Motor neuron (in vitro differentiated cells): ENCODE measurements at regions not wholly inside any gene's neighbourhood (a gene's known extent, or its start where the extent isn't known, plus 50 kb on each side); places are given as distances from the start of the nearest gene placed in this dataset.
"Not testable (repeated sequence)": the region's sequence is repeated elsewhere in the genome, so short reads cannot be mapped to it uniquely, and the experiment has no call there.

Experiments used
- ATAC-seq, 8 experiments: fragments of 200-7000 bp; cut with Tn5 transposase; replicated peaks in 6 of 8; 2 replicates each; pipeline ENCODE4 v1.8.0; 2021; ENCODE audit warnings: mild to moderate bottlenecking in 8 of 8, moderate library complexity in 8 of 8
- H3K27ac ChIP-seq, 2 donors: fragments of 250-450 bp; sonication (Bioruptor Pico); 2 replicates each; pipeline ENCODE4 v1.9.0; 2021; ENCODE audit warnings: antibody characterized with exemption in 2 of 2, mild to moderate bottlenecking in 2 of 2, moderate library complexity in 1 of 2
- H3K4me1 ChIP-seq, 2 donors: fragments of 250-450 bp; sonication (Bioruptor Pico); replicated peaks in 1 of 2; 2 replicates each; pipeline ENCODE4 v1.6.1; 2021; ENCODE audit warnings: antibody characterized with exemption in 2 of 2, mild to moderate bottlenecking in 2 of 2, moderate library complexity in 1 of 2
- H3K4me3 ChIP-seq, 5 donors: fragments of 250-450 bp; sonication (Bioruptor Pico); 2 replicates each; pipeline ENCODE4 v1.9.0; 2021; ENCODE audit warnings: antibody characterized with exemption in 5 of 5, mild to moderate bottlenecking in 5 of 5, moderate library complexity in 4 of 5
- WGBS, 10 experiments: fragments of 450-650 bp; shearing (Covaris generic); methylation state at CpG; one replicate each; pipeline ENCODE4 v1.0.0; 2022; 5-methylcytosine and 5-hydroxymethylcytosine counted together
- in situ Hi-C, 9 experiments: fragments of 400-800 bp; cut with MboI; loops; one replicate each; pipeline ENCODE4 v1.15.0; 2021; ENCODE audit warnings: low sequenced_read_pairs in 9 of 9, low pct_unique_long_range_greater_than_20kb in 2 of 9; ENCODE audit not compliant: unreplicated experiment in 9 of 9

GRCh38 chr9:33676194-33676745 lies 119.1 kb upstream of the PRSS3 start:
- H3K4me3 ChIP-seq, result peak overlapping the region; percentile 59 to 94 (median 74)
- peak overlapping the region; percentile 95 to 97 for H3K27ac ChIP-seq
- 0 to 94% (median 37%) methylated on average over 1 to 7 of the region's 8 CpGs for WGBS, 10 experiments
- ATAC-seq, in situ Hi-C loops: not testable (repeated sequence)
- peaks cover 7 to 13% of the 10 kb centered on the region in 2 donors for H3K4me1 ChIP-seq

DNA sequence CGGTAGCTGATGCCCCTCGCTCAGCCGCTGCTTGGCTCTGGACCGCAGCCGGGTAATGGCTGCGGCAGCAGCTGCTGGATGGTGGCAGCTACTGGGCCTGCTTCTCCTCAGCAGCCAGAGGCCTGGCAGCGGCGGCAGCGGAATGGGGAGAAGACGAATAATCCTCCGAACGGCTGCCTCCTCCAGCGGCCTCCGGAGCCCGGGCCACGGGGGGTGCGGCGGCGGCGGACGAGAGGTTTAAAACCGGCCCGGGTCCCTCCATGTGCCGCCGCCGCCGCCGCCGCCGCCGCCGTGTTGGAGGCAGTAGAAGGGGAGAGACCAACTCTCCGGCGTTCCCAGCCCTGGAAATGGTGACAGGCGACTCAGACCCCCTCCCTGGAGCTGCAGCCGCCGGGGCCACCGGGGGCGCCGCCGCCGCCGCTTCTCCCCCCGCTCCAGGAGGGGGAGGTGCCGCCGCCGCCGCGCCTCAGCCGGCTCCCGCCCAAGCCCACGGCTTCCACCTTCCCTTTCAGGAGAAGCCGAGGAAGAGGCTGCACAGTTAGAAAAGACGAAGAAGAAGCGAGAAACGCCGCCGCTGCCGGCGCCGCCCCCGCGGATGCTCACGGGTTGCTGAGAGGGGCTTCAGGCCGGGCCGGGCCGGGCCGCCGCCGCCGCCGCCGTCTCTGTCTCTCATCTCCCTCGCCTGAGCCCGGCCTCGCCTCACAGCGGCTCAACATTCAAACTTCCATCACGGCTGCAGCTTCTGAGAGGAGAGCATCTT lies 118.4 kb upstream of the PRSS3 start:
- Histone ChIP-seq H3K4me1 (peaks cover 7 to 13% of the 10 kb centered on the region in 2 donors), H3K27ac (peak overlapping the region; percentile 95 to 97), H3K4me3 (peak overlapping the region; percentile 59 to 94 (median 74))
- ATAC-seq, result peak; percentile 80 to 95 (median 93)
- in situ Hi-C loops, result no loop called here
- WGBS, 10 experiments, result 0 to 20% (median 0%) methylated on average over 1 to 16 of the region's 78 CpGs; no CpG with 5 or more reads in 4 of the 10 experiments

- WGBS, 10 experiments, result 0 to 55% (median 28%) methylated on average over 1 to 3 of the region's 3 CpGs; no CpG with 5 or more reads in 2 of the 10 experiments
- Histone ChIP-seq H3K4me3 (peak overlapping the region; percentile 59 to 94 (median 74)), H3K27ac (peak overlapping the region; percentile 95 to 97), H3K4me1 (peaks cover 7 to 13% of the 10 kb centered on the region in 2 donors)
- ATAC-seq, result no peak
- in situ Hi-C loops, result no loop called here
These were observed 117.9 kb upstream of the PRSS3 start for GRCh38 chr9:33677506-33677809.

DNA sequence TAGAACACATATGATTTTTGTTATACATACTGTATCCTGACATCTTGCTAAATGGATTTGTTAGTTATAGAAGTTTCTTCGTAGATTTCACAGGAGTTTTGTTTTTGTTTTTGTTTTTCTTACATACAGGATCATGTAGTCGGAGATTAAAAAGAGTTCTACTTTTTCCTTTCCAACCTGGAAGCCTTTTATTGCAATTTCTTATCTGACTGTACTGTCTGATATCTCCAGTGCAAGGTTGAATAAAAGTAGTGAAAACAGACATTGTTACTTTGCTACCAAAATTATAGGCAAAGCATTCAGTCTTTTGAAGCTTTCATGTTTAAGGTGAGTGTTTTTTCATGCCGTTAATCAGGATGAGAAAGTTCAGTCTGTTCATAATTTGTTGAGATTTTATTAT lies 117.4 kb upstream of the PRSS3 start:
- WGBS, 10 experiments, result 56 to 92% (median 63%) methylated on average over 2 to 3 of the region's 3 CpGs; no CpG with 5 or more reads in 1 of the 10 experiments
- in situ Hi-C loops, result no loop called here
- no peak for ATAC-seq
- H3K4me1 ChIP-seq, result peaks cover 7 to 13% of the 10 kb centered on the region in 2 donors
- peak overlapping the region in 4 of 5 donors; percentile 1 to 80 (median 66) for H3K4me3 ChIP-seq
- H3K27ac ChIP-seq, result no peak overlapping the region

DNA sequence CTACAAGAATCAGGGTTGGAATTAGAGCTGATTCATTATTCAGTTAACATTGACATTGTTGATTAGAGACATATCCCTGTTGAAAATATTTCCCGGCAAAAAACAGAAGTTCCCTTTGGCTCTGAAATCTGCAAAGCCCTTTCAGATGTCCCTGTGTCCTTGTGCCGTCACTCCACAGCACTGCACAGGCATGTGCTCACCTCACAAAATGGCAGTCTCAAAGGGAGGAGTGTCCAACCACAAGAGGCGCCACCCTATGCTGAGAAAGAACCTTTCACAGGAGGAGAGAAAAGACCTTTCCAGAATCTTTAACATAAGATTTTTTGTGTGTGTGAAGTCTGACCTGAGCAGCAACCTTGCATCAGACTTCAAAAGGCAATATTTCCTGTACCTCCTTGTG lies 112.8 kb upstream of the PRSS3 start:
- H3K27ac ChIP-seq, result no peak overlapping the region
- H3K4me3 ChIP-seq, result no peak overlapping the region
- ATAC-seq, result peak in 2 of 8 experiments; percentile 27 to 47
- WGBS, 10 experiments, result 83 to 100% (median 89%) methylated on average over 1 to 3 of the region's 3 CpGs; no CpG with 5 or more reads in 4 of the 10 experiments
- peaks cover 0 to 2% of the 10 kb centered on the region in 2 donors for H3K4me1 ChIP-seq
- in situ Hi-C loops, result no loop called here

GRCh38 chr9:33684831-33685230 lies 110.5 kb upstream of the PRSS3 start:
- in situ Hi-C loops, result no loop called here
- ATAC-seq, result no peak
- peaks cover 0 to 6% of the 10 kb centered on the region in 2 donors for H3K4me1 ChIP-seq
- H3K27ac ChIP-seq, result no peak overlapping the region
- H3K4me3 ChIP-seq, result no peak overlapping the region

DNA sequence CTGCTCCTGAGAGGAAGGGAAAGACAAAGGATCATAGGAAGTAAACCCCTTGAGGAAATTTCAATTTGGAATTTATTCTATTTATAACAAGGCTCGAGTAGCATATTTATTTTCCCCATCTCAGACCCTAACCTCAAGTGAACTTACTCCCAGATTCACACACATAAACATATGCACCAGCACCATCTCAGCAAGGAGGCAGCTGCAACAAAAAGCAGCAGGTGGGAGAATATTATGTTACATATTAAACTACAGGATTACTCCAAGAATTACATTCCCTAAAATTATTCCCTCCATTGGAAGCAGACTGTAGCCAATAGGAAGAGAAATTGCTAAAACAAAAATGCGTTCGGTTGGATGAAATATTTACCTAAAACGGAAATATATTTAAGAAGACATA lies 108.4 kb upstream of the PRSS3 start:
- 33 to 100% (median 84%) methylated on average over 2 to 4 of the region's 4 CpGs for WGBS, 10 experiments
- Histone ChIP-seq H3K4me3 (no peak overlapping the region), H3K4me1 (peaks cover 0 to 6% of the 10 kb centered on the region in 2 donors), H3K27ac (no peak overlapping the region)
- ATAC-seq, result no peak
- in situ Hi-C loops, result no loop called here

- in situ Hi-C loops, result no loop called here
- WGBS, 10 experiments, result 0 to 80% (median 44%) methylated on average over 1 to 2 of the region's 2 CpGs; no CpG with 5 or more reads in 1 of the 10 experiments
- peak in 3 of 8 experiments; percentile 25 to 47 (median 28) for ATAC-seq
These were observed 107.6 kb upstream of the PRSS3 start for GRCh38 chr9:33687779-33688178.

GRCh38 chr9:33690143-33690933 lies 105.0 kb upstream of the PRSS3 start:
- 0 to 100% (median 36%) methylated on average over 1 to 2 of the region's 2 CpGs; no CpG with 5 or more reads in 1 of the 10 experiments for WGBS, 10 experiments

More at GRCh38 chr9:33687779-33688178, 107.6 kb upstream of the PRSS3 start:
- H3K4me1 ChIP-seq, result peaks cover 0 to 6% of the 10 kb centered on the region in 2 donors
- no peak overlapping the region for H3K4me3 ChIP-seq
- H3K27ac ChIP-seq, result no peak overlapping the region

DNA sequence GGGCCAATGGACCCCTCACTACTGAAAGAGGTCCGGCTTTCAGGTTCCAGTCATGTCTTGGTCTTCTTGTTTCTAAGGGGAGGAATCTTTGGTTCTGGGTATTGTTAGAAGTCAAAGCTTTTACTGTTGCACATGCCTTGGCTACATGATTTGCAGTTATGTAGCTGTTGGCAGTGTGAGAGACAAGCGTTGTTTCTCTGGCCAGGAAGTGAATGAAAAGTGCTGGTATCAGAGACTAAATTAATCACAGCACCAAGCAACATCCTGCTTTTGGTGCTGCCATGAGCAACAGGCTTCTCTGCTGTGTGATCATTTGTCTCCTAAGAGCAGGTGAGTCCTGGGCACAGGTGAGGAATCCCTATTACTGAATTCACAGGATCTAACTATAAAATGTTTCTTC lies 100.1 kb upstream of the PRSS3 start:
- no peak overlapping the region for H3K4me3 ChIP-seq
- H3K27ac ChIP-seq, result no peak overlapping the region
- 58 to 100% (median 100%) methylated on average over 1 to 2 of the region's 2 CpGs; no CpG with 5 or more reads in 3 of the 10 experiments for WGBS, 10 experiments
- ATAC-seq, result no peak
- in situ Hi-C loops, result no loop called here
- H3K4me1 ChIP-seq, result peaks cover 2 to 7% of the 10 kb centered on the region in 2 donors

More at GRCh38 chr9:33690143-33690933, 105.0 kb upstream of the PRSS3 start:
- in situ Hi-C loops, result no loop called here
- peak in 1 of 8 experiments; percentile 60 for ATAC-seq
- Histone ChIP-seq H3K27ac (no peak overlapping the region), H3K4me3 (no peak overlapping the region), H3K4me1 (peaks cover 0 to 6% of the 10 kb centered on the region in 2 donors)

GRCh38 chr9:33695856-33696255 lies 99.5 kb upstream of the PRSS3 start:
- Histone ChIP-seq H3K27ac (no peak overlapping the region), H3K4me3 (no peak overlapping the region), H3K4me1 (peaks cover 2 to 7% of the 10 kb centered on the region in 2 donors)
- 57 to 100% (median 87%) methylated on average over 1 to 3 of the region's 3 CpGs; no CpG with 5 or more reads in 3 of the 10 experiments for WGBS, 10 experiments
- in situ Hi-C loops, result no loop called here
- ATAC-seq, result no peak

GRCh38 chr9:33697171-33697570 lies 98.2 kb upstream of the PRSS3 start:
- Histone ChIP-seq H3K4me3 (no peak overlapping the region), H3K27ac (no peak overlapping the region), H3K4me1 (peaks cover 2 to 7% of the 10 kb centered on the region in 2 donors)
- in situ Hi-C loops, result no loop called here
- ATAC-seq, result peak in 1 of 8 experiments; percentile 68

DNA sequence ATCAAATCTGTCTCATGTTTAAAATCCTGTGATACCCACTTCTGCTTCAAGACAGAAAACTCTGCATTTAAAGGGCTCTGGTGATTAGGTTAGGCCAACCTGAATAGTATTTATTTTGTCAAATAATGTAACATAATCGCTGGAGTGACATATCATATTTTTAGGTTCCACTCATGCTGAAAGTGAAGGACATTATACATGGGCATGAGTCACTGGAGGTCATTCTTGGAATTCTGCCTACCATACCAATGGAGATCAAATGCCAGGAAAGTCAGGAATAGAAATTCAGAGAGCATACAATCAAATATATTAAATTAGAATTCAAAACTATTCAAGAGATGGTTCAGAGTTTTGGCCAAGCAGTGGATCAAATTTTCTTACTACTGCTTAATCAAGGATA lies 97.1 kb upstream of the PRSS3 start:
- ATAC-seq, result peak in 1 of 8 experiments; percentile 53
- in situ Hi-C loops, result no loop called here
- no peak overlapping the region for H3K4me3 ChIP-seq
- WGBS, 10 experiments, result 54 to 100% (median 88%) methylated on average over 1 of the region's 1 CpG; no CpG with 5 or more reads in 3 of the 10 experiments
- no peak overlapping the region for H3K27ac ChIP-seq
- peaks cover 2 to 7% of the 10 kb centered on the region in 2 donors for H3K4me1 ChIP-seq
